ENCODE measurements at regions not wholly inside any gene's neighbourhood (a gene's known extent, or its start where the extent isn't known, plus 50 kb on each side); places are given as distances from the start of the nearest gene placed in this dataset.

GRCh38 chr14:99072433-99072832 is 199.6 kb downstream of the BCL11B start:
- H3K9me2 ChIP-seq (ENCODE audit: insufficient read depth) = no peaks in the 10 kb centered on the region
- no peaks in the 10 kb centered on the region for H3K36me3 ChIP-seq (ENCODE audit: low read depth)
- 54 to 67% methylated on average over 12 of the region's 12 CpGs for WGBS, 2 experiments (ENCODE audit: low coverage in 1 of 2, low lambda C conversion rate in 2 of 2, missing lambda C conversion rate in 2 of 2)
- H2AFZ ChIP-seq = no peak overlapping the region
- H3K4me1 ChIP-seq (ENCODE audit: insufficient read depth) = no peaks in the 10 kb centered on the region
- in situ Hi-C loops (cut with MboI) = no loop called here
- H3F3A ChIP-seq (ENCODE audit: insufficient read depth) = no peaks in the 10 kb centered on the region
- no peaks in the 10 kb centered on the region for H3K27me3 ChIP-seq (replicated peaks; ENCODE audit: insufficient read depth)
- H3K4me3 ChIP-seq = no peak overlapping the region
- H3K9me3 ChIP-seq (ENCODE audit: low read depth) = no peaks in the 10 kb centered on the region
- no peak for TF ChIP-seq EZH2 (IDR thresholded peaks at IDR 0.05; ENCODE audit: insufficient read depth, poor library complexity, severe bottlenecking)
- TF ChIP-seq EZH2phosphoT487 (IDR thresholded peaks at IDR 0.05; ENCODE audit: insufficient read depth, low read depth) = no peak
- no peak overlapping the region for H3K4me2 ChIP-seq (ENCODE audit: unreplicated experiment)
- H3K9ac ChIP-seq = no peak overlapping the region
- no peaks in the 10 kb centered on the region for H3K79me2 ChIP-seq (ENCODE audit: insufficient read depth)
- DNase-seq = no peak
- no peak overlapping the region for H3K27ac ChIP-seq
- no peaks in the 10 kb centered on the region for H4K20me1 ChIP-seq (ENCODE audit: insufficient read depth)

GRCh38 chr14:99072956-99073355 is 199.0 kb downstream of the BCL11B start:
- Histone ChIP-seq H3K4me3 (no peak overlapping the region), H2AFZ (no peak overlapping the region), H3F3A (ENCODE audit: insufficient read depth) (no peaks in the 10 kb centered on the region), H3K4me2 (ENCODE audit: unreplicated experiment) (no peak overlapping the region), H3K9ac (no peak overlapping the region), H3K36me3 (ENCODE audit: low read depth) (no peaks in the 10 kb centered on the region), H4K20me1 (ENCODE audit: insufficient read depth) (no peaks in the 10 kb centered on the region), H3K4me1 (ENCODE audit: insufficient read depth) (no peaks in the 10 kb centered on the region), H3K27me3 (replicated peaks; ENCODE audit: insufficient read depth) (no peaks in the 10 kb centered on the region), H3K9me2 (ENCODE audit: insufficient read depth) (no peaks in the 10 kb centered on the region), H3K27ac (no peak overlapping the region), H3K79me2 (ENCODE audit: insufficient read depth) (no peaks in the 10 kb centered on the region), H3K9me3 (ENCODE audit: low read depth) (no peaks in the 10 kb centered on the region)
- WGBS, 2 experiments (ENCODE audit: low coverage in 1 of 2, low lambda C conversion rate in 2 of 2, missing lambda C conversion rate in 2 of 2) = 57 to 59% methylated on average over 6 of the region's 6 CpGs
- TF ChIP-seq EZH2phosphoT487 (IDR thresholded peaks at IDR 0.05; ENCODE audit: insufficient read depth, low read depth) (no peak), EZH2 (IDR thresholded peaks at IDR 0.05; ENCODE audit: insufficient read depth, poor library complexity, severe bottlenecking) (no peak)
- in situ Hi-C loops (cut with MboI) = no loop called here
- DNase-seq = no peak

- WGBS, 2 experiments (ENCODE audit: low coverage in 1 of 2, low lambda C conversion rate in 2 of 2, missing lambda C conversion rate in 2 of 2) = 48 to 58% methylated on average over 5 to 6 of the region's 6 CpGs
- H3K79me2 ChIP-seq (ENCODE audit: insufficient read depth) = no peaks in the 10 kb centered on the region
Measured at GRCh38 chr14:99073431-99073830, 198.6 kb downstream of the BCL11B start.

GRCh38 chr14:99075061-99075460 is 196.9 kb downstream of the BCL11B start:
- Histone ChIP-seq H3K9me3 (ENCODE audit: low read depth) (no peaks in the 10 kb centered on the region), H3K4me2 (ENCODE audit: unreplicated experiment) (no peak overlapping the region), H3K9me2 (ENCODE audit: insufficient read depth) (no peaks in the 10 kb centered on the region), H2AFZ (no peak overlapping the region), H3F3A (ENCODE audit: insufficient read depth) (no peaks in the 10 kb centered on the region), H3K27ac (no peak overlapping the region), H3K27me3 (replicated peaks; ENCODE audit: insufficient read depth) (no peaks in the 10 kb centered on the region), H3K4me3 (no peak overlapping the region), H3K4me1 (ENCODE audit: insufficient read depth) (no peaks in the 10 kb centered on the region), H4K20me1 (ENCODE audit: insufficient read depth) (no peaks in the 10 kb centered on the region), H3K79me2 (ENCODE audit: insufficient read depth) (no peaks in the 10 kb centered on the region), H3K36me3 (ENCODE audit: low read depth) (no peaks in the 10 kb centered on the region), H3K9ac (no peak overlapping the region)
- no peak for DNase-seq
- TF ChIP-seq EZH2 (IDR thresholded peaks at IDR 0.05; ENCODE audit: insufficient read depth, poor library complexity, severe bottlenecking) = no peak
- no peak for TF ChIP-seq EZH2phosphoT487 (IDR thresholded peaks at IDR 0.05; ENCODE audit: insufficient read depth, low read depth)
- 72 to 75% methylated on average over 11 of the region's 11 CpGs for WGBS, 2 experiments (ENCODE audit: low coverage in 1 of 2, low lambda C conversion rate in 2 of 2, missing lambda C conversion rate in 2 of 2)
- in situ Hi-C loops (cut with MboI) = no loop called here

More at GRCh38 chr14:99073431-99073830, 198.6 kb downstream of the BCL11B start:
- Histone ChIP-seq H3K4me1 (ENCODE audit: insufficient read depth) (no peaks in the 10 kb centered on the region), H3K4me2 (ENCODE audit: unreplicated experiment) (no peak overlapping the region), H3K27ac (no peak overlapping the region), H3K9me2 (ENCODE audit: insufficient read depth) (no peaks in the 10 kb centered on the region), H4K20me1 (ENCODE audit: insufficient read depth) (no peaks in the 10 kb centered on the region), H3F3A (ENCODE audit: insufficient read depth) (no peaks in the 10 kb centered on the region), H3K36me3 (ENCODE audit: low read depth) (no peaks in the 10 kb centered on the region), H3K9ac (no peak overlapping the region), H3K27me3 (replicated peaks; ENCODE audit: insufficient read depth) (no peaks in the 10 kb centered on the region), H2AFZ (no peak overlapping the region), H3K9me3 (ENCODE audit: low read depth) (no peaks in the 10 kb centered on the region), H3K4me3 (no peak overlapping the region)
- TF ChIP-seq EZH2phosphoT487 (IDR thresholded peaks at IDR 0.05; ENCODE audit: insufficient read depth, low read depth) = no peak
- TF ChIP-seq EZH2 (IDR thresholded peaks at IDR 0.05; ENCODE audit: insufficient read depth, poor library complexity, severe bottlenecking) = no peak
- in situ Hi-C loops (cut with MboI) = no loop called here
- DNase-seq = no peak

Measured in GM23248 (cell line).